HEK293 (cell line): ENCODE measurements at regions not wholly inside any gene's neighbourhood (a gene's known extent, or its start where the extent isn't known, plus 50 kb on each side); places are given as distances from the start of the nearest gene placed in this dataset.

Source experiments
- CTCF ChIA-PET: fragments of 350-600 bp; formaldehyde crosslinking; extraction: SDS; loops from one replicate; lab custom pipeline; 2021; ENCODE audit warnings: antibody characterized with exemption; lab: Yijun Ruan, JAX
- POLR2A ChIA-PET: fragments of 300-600 bp; formaldehyde crosslinking; extraction: SDS; loops from one replicate; lab custom pipeline; 2020; ENCODE audit warnings: antibody characterized with exemption, inconsistent platforms; lab: Yijun Ruan, JAX
- H3K27ac ChIP-seq: fragments of 200-500 bp; sonication (Bioruptor generic); 2 replicates; pipeline ENCODE4 v1.5.1; 2014; ENCODE audit warnings: low read depth, low read length, control low read depth, inconsistent platforms; ENCODE audit errors: extremely low read depth
- H3K36me3 ChIP-seq, 2 experiments: fragments of 200-500 bp in 1 of 2; sonication (Bioruptor generic) in 1 of 2; 1 replicate in 1 of 2; 2 replicates in 1 of 2; pipeline ENCODE4 v1.5.1; 2014 to 2017; ENCODE audit warnings: inconsistent platforms in 2 of 2, low read length in 2 of 2; ENCODE audit not compliant: control insufficient read depth in 2 of 2, insufficient read depth in 1 of 2
- H3K4me1 ChIP-seq: fragments of 200-500 bp; sonication (Bioruptor generic); 2 replicates; pipeline ENCODE4 v1.5.1; 2014; ENCODE audit warnings: mild to moderate bottlenecking, low read length, inconsistent platforms; ENCODE audit not compliant: control insufficient read depth, insufficient read depth
- H3K4me3 ChIP-seq: 2 replicates; pipeline ENCODE4 v1.5.1; 2011; ENCODE audit warnings: low read depth, mild to moderate bottlenecking, control low read depth, low read length, moderate library complexity
- H3K9me3 ChIP-seq: fragments of 200-500 bp; sonication (Bioruptor generic); 2 replicates; pipeline ENCODE4 v1.5.1; 2014; ENCODE audit warnings: low read depth, low read length, inconsistent platforms; ENCODE audit not compliant: control insufficient read depth, insufficient read depth
- GLIS1 ChIP-seq: fragments of 450-650 bp; formaldehyde crosslinking; IDR thresholded peaks from 2 replicates; pipeline ENCODE4 v1.5.1; 2016; ENCODE audit warnings: missing biosample characterization, missing genetic modification characterization
- MYNN ChIP-seq: fragments of 450-650 bp; formaldehyde crosslinking; IDR thresholded peaks from 2 replicates; pipeline ENCODE4 v1.5.1; 2016; ENCODE audit warnings: missing biosample characterization, missing genetic modification characterization, borderline replicate concordance
- WT1 ChIP-seq: fragments of 450-650 bp; formaldehyde crosslinking; IDR thresholded peaks from 2 replicates; pipeline ENCODE4 v1.5.1; 2016; ENCODE audit warnings: missing biosample characterization, missing genetic modification characterization
- ZBTB21 ChIP-seq: fragments of 450-650 bp; formaldehyde crosslinking; IDR thresholded peaks from 2 replicates; pipeline ENCODE4 v1.5.1; 2017; ENCODE audit warnings: missing biosample characterization, missing genetic modification characterization
- ZBTB48 ChIP-seq: fragments of 450-650 bp; formaldehyde crosslinking; IDR thresholded peaks from 2 replicates; pipeline ENCODE4 v1.5.1; 2016; ENCODE audit warnings: missing biosample characterization, missing genetic modification characterization
- ZBTB8A ChIP-seq: fragments of 450-650 bp; formaldehyde crosslinking; IDR thresholded peaks from 2 replicates; pipeline ENCODE4 v1.5.1; 2016; ENCODE audit warnings: missing biosample characterization, missing genetic modification characterization
- ZFHX2 ChIP-seq: fragments of 450-650 bp; formaldehyde crosslinking; conservative IDR thresholded peaks from 2 replicates; pipeline ENCODE4 v1.5.1; 2016; ENCODE audit warnings: missing biosample characterization, missing genetic modification characterization
- ZFP69B ChIP-seq: fragments of 450-650 bp; formaldehyde crosslinking; IDR thresholded peaks from 2 replicates; pipeline ENCODE4 v1.5.1; 2016; ENCODE audit warnings: missing biosample characterization, missing genetic modification characterization
- ZNF184 ChIP-seq: fragments of 450-650 bp; IDR thresholded peaks from 2 replicates; pipeline ENCODE4 v1.5.1; 2018; ENCODE audit warnings: missing biosample characterization, mild to moderate bottlenecking, missing genetic modification characterization
- ZNF354C ChIP-seq: fragments of 450-650 bp; formaldehyde crosslinking; IDR thresholded peaks from 2 replicates; pipeline ENCODE4 v1.5.1; 2016; ENCODE audit warnings: missing biosample characterization, missing genetic modification characterization, low read depth, borderline replicate concordance
- ZNF426 ChIP-seq: fragments of 450-650 bp; formaldehyde crosslinking; IDR thresholded peaks from 2 replicates; pipeline ENCODE4 v1.5.1; 2017; ENCODE audit warnings: missing biosample characterization, missing genetic modification characterization, mild to moderate bottlenecking, inconsistent platforms, moderate library complexity
- ZNF433 ChIP-seq: fragments of 450-650 bp; formaldehyde crosslinking; IDR thresholded peaks from 2 replicates; pipeline ENCODE4 v1.5.1; 2016; ENCODE audit warnings: missing biosample characterization, missing genetic modification characterization, low read depth
- ZNF501 ChIP-seq: fragments of 450-650 bp; formaldehyde crosslinking; IDR thresholded peaks from 2 replicates; pipeline ENCODE4 v1.5.1; 2016; ENCODE audit warnings: missing biosample characterization, missing genetic modification characterization
- ZNF514 ChIP-seq: fragments of 450-650 bp; formaldehyde crosslinking; IDR thresholded peaks from 2 replicates; pipeline ENCODE4 v1.5.1; 2016; ENCODE audit warnings: missing biosample characterization, missing genetic modification characterization
- ZNF561 ChIP-seq: fragments of 450-650 bp; IDR thresholded peaks from 2 replicates; pipeline ENCODE4 v1.5.1; 2018; ENCODE audit warnings: missing biosample characterization, missing genetic modification characterization, borderline replicate concordance
- ZNF629 ChIP-seq: fragments of 450-650 bp; formaldehyde crosslinking; IDR thresholded peaks from 2 replicates; pipeline ENCODE4 v1.5.1; 2017; ENCODE audit warnings: missing biosample characterization, missing genetic modification characterization
- ZNF654 ChIP-seq: fragments of 450-650 bp; formaldehyde crosslinking; IDR thresholded peaks from 2 replicates; pipeline ENCODE4 v1.5.1; 2016; ENCODE audit warnings: low read depth, missing biosample characterization, missing genetic modification characterization
- ZNF677 ChIP-seq: fragments of 450-650 bp; IDR thresholded peaks from 2 replicates; pipeline ENCODE4 v1.5.0; 2018; ENCODE audit warnings: missing biosample characterization, mild to moderate bottlenecking, missing genetic modification characterization, moderate library complexity
- ZNF707 ChIP-seq: fragments of 450-650 bp; formaldehyde crosslinking; IDR thresholded peaks from 2 replicates; pipeline ENCODE4 v1.5.1; 2016; ENCODE audit warnings: missing biosample characterization, missing genetic modification characterization
- ZNF791 ChIP-seq: fragments of 450-650 bp; formaldehyde crosslinking; IDR thresholded peaks from 2 replicates; pipeline ENCODE4 v1.5.1; 2016; ENCODE audit warnings: missing biosample characterization, missing genetic modification characterization
- ZSCAN16 ChIP-seq: fragments of 450-650 bp; formaldehyde crosslinking; IDR thresholded peaks from 2 replicates; pipeline ENCODE4 v1.5.1; 2016; ENCODE audit warnings: missing biosample characterization, missing genetic modification characterization
- ZXDB ChIP-seq: fragments of 450-650 bp; formaldehyde crosslinking; IDR thresholded peaks from 2 replicates; pipeline ENCODE4 v1.5.1; 2016; ENCODE audit warnings: missing biosample characterization, missing genetic modification characterization
- TF ChIP-seq, protein P1 (sequence below): fragments of 450-650 bp; formaldehyde crosslinking; IDR thresholded peaks from 2 replicates; pipeline ENCODE4 v1.5.1; 2016; ENCODE audit warnings: missing biosample characterization, missing genetic modification characterization, low read depth
- TF ChIP-seq, protein P2 (sequence below): fragments of 450-650 bp; formaldehyde crosslinking; IDR thresholded peaks from 2 replicates; pipeline ENCODE4 v1.5.1; 2016; ENCODE audit warnings: missing biosample characterization, missing genetic modification characterization, borderline replicate concordance
- TF ChIP-seq, protein P3 (sequence below): fragments of 450-650 bp; formaldehyde crosslinking; IDR thresholded peaks from 2 replicates; pipeline ENCODE4 v1.5.1; 2016; ENCODE audit warnings: missing biosample characterization, missing genetic modification characterization
- TF ChIP-seq, protein P4 (sequence below): fragments of 450-650 bp; formaldehyde crosslinking; IDR thresholded peaks from 2 replicates; pipeline ENCODE4 v1.5.1; 2016; ENCODE audit warnings: missing biosample characterization, missing genetic modification characterization
- TF ChIP-seq, protein P5 (sequence below): fragments of 450-650 bp; formaldehyde crosslinking; IDR thresholded peaks from 2 replicates; pipeline ENCODE4 v1.5.1; 2016; ENCODE audit warnings: missing biosample characterization, missing genetic modification characterization

DNA sequence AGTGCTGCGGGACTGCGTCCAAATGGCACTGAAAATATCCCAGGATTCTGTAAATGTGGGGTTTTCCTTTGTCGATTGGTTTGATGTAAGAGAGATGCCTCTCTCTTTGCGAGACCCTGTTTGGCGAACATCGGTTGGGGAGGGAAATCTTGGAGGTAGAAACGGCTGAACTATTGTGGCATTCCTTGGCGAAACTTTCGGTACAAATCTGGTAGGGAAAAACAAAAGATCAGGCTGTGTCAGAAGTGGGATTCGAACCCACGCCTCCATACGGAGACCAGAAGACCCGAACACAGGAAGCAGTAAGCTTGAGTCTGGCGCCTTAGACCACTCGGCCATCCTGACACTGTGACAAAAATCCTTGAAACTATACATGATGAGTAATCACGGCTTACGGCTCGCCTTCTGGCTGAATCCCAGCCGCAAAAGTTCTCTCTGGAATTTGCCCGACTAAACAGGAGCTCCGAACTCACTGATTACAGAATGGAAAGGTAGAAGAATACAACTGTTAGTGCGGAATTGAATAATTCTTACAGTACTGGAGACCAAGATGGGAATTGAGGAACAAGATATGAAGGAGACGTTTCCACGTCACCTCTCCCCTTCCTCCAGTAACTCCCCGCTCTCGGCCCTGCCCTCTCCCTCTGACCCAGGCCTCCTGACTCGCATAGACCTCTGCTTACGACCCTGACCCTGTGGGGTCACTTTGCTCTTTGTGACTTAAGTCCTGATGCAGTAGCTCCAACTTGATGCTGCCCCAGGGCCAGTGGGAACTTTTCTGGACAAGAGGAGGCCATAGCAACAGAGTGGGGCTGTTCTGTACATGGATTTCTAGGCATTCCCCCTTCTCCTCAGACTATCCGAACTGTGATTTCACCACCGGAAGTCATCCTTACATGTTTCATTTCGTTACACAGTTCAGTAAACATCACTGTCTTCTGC is 132.8 kb upstream of the ZNF184 start:
- H3K27ac ChIP-seq: peak overlapping the region; percentile 50; the same call in 1 of the 2 replicates
- TF ChIP-seq ZBTB48 (no peak), ZNF184 (tag by site-specific recombination) (0 out of 2 replicates have a peak, but pooled peaks have one; percentile 49), ZBTB8A (tag by site-specific recombination) (0 out of 2 replicates have a peak, but pooled peaks have one; percentile 15), MYNN (tag by site-specific recombination) (no peak), ZNF354C (tag by site-specific recombination) (no peak), ZNF433 (tag by site-specific recombination) (no peak), GLIS1 (tag by site-specific recombination) (no peak), ZBTB21 (tag by site-specific recombination) (peak; percentile 30; the same call in 1 of the 2 replicates), ZFHX2 (tag by site-specific recombination) (no peak), ZNF654 (tag by site-specific recombination) (0 out of 2 replicates have a peak, but pooled peaks have one; percentile 10), ZNF426 (tag by site-specific recombination) (no peak), ZFP69B (peak; percentile 67; the same call in 1 of the 2 replicates), WT1 (tag by site-specific recombination) (peak; percentile 34; the same call in 1 of the 2 replicates), ZNF501 (peak; percentile 88; the same call in 1 of the 2 replicates), ZSCAN16 (no peak), ZNF707 (tag by site-specific recombination) (no peak), ZNF677 (tag by site-specific recombination) (no peak), ZNF514 (no peak), ZNF561 (peak; percentile 91), ZNF791 (tag by site-specific recombination) (no peak), ZXDB (tag by site-specific recombination) (peak; percentile 75), ZNF629 (tag by site-specific recombination) (peak; percentile 81)
- TF ChIP-seq, protein P1, sequence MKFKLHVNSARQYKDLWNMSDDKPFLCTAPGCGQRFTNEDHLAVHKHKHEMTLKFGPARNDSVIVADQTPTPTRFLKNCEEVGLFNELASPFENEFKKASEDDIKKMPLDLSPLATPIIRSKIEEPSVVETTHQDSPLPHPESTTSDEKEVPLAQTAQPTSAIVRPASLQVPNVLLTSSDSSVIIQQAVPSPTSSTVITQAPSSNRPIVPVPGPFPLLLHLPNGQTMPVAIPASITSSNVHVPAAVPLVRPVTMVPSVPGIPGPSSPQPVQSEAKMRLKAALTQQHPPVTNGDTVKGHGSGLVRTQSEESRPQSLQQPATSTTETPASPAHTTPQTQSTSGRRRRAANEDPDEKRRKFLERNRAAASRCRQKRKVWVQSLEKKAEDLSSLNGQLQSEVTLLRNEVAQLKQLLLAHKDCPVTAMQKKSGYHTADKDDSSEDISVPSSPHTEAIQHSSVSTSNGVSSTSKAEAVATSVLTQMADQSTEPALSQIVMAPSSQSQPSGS (tag by site-specific recombination): peak; percentile 39; the same call in 1 of the 2 replicates
- TF ChIP-seq, protein P2, sequence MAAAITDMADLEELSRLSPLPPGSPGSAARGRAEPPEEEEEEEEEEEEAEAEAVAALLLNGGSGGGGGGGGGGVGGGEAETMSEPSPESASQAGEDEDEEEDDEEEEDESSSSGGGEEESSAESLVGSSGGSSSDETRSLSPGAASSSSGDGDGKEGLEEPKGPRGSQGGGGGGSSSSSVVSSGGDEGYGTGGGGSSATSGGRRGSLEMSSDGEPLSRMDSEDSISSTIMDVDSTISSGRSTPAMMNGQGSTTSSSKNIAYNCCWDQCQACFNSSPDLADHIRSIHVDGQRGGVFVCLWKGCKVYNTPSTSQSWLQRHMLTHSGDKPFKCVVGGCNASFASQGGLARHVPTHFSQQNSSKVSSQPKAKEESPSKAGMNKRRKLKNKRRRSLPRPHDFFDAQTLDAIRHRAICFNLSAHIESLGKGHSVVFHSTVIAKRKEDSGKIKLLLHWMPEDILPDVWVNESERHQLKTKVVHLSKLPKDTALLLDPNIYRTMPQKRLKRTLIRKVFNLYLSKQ (tag by site-specific recombination): no peak
- TF ChIP-seq, protein P3, sequence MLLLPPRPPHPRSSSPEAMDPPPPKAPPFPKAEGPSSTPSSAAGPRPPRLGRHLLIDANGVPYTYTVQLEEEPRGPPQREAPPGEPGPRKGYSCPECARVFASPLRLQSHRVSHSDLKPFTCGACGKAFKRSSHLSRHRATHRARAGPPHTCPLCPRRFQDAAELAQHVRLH: peak; percentile 95
- TF ChIP-seq, protein P4, sequence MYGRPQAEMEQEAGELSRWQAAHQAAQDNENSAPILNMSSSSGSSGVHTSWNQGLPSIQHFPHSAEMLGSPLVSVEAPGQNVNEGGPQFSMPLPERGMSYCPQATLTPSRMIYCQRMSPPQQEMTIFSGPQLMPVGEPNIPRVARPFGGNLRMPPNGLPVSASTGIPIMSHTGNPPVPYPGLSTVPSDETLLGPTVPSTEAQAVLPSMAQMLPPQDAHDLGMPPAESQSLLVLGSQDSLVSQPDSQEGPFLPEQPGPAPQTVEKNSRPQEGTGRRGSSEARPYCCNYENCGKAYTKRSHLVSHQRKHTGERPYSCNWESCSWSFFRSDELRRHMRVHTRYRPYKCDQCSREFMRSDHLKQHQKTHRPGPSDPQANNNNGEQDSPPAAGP (tag by site-specific recombination): peak; percentile 83
- TF ChIP-seq, protein P5, sequence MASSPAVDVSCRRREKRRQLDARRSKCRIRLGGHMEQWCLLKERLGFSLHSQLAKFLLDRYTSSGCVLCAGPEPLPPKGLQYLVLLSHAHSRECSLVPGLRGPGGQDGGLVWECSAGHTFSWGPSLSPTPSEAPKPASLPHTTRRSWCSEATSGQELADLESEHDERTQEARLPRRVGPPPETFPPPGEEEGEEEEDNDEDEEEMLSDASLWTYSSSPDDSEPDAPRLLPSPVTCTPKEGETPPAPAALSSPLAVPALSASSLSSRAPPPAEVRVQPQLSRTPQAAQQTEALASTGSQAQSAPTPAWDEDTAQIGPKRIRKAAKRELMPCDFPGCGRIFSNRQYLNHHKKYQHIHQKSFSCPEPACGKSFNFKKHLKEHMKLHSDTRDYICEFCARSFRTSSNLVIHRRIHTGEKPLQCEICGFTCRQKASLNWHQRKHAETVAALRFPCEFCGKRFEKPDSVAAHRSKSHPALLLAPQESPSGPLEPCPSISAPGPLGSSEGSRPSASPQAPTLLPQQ: peak; percentile 63; the same call in 1 of the 2 replicates

More for the DNA sequence above, 132.8 kb upstream of the ZNF184 start:
- CTCF ChIA-PET: interaction anchor here (0.5 to 1.7 kb wide), 10 partner anchors 10 to 1325 kb away, joined by 3 to 10 read pairs (median 4); no protein-coding TSS in a partner anchor
- POLR2A ChIA-PET: interaction anchor here (0.5 to 1.6 kb wide), 6 partner anchors 12 to 88 kb away, joined by 3 to 10 read pairs (median 4); no protein-coding TSS in a partner anchor
- Histone ChIP-seq H3K9me3 (no peaks in the 10 kb centered on the region), H3K36me3 (no peaks in the 10 kb centered on the region), H3K4me1 (no peaks in the 10 kb centered on the region), H3K4me3 (peak overlapping the region; percentile 37)
